GM23248 (cell line): ENCODE measurements at regions not wholly inside any gene's neighbourhood (a gene's known extent, or its start where the extent isn't known, plus 50 kb on each side); places are given as distances from the start of the nearest gene placed in this dataset.

Experiments used
- DNase-seq: peaks from one replicate; pipeline ENCODE4 v3.0.0-alpha.2; 2015
- H2AFZ ChIP-seq: fragments of 200-600 bp; sonication (generic); 2 replicates; pipeline ENCODE4 v1.6.1; 2016; ENCODE audit warnings: antibody characterized with exemption
- H3F3A ChIP-seq: fragments of 200-600 bp; sonication (generic); 2 replicates; pipeline ENCODE4 v1.6.1; 2016; ENCODE audit warnings: mild to moderate bottlenecking, antibody characterized with exemption, mixed run types; ENCODE audit not compliant: insufficient read depth
- H3K27ac ChIP-seq: fragments of 200-600 bp; sonication (generic); 2 replicates; pipeline ENCODE4 v1.5.1; 2016; ENCODE audit warnings: mild to moderate bottlenecking
- H3K27me3 ChIP-seq: fragments of 200-600 bp; sonication (generic); replicated peaks from 2 replicates; pipeline ENCODE4 v1.6.1; 2016; ENCODE audit warnings: mild to moderate bottlenecking; ENCODE audit not compliant: insufficient read depth
- H3K36me3 ChIP-seq: fragments of 200-600 bp; sonication (generic); 2 replicates; pipeline ENCODE4 v1.6.1; 2016; ENCODE audit warnings: low read depth, mild to moderate bottlenecking
- H3K4me1 ChIP-seq: fragments of 200-600 bp; sonication (generic); 2 replicates; pipeline ENCODE4 v1.6.1; 2016; ENCODE audit warnings: mild to moderate bottlenecking; ENCODE audit not compliant: insufficient read depth
- H3K4me2 ChIP-seq: fragments of 200-600 bp; sonication (generic); one replicate; pipeline ENCODE4 v1.6.1; 2016; ENCODE audit warnings: mild to moderate bottlenecking; ENCODE audit not compliant: unreplicated experiment
- H3K4me3 ChIP-seq: fragments of 200-600 bp; sonication (generic); 2 replicates; pipeline ENCODE4 v1.5.1; 2016; ENCODE audit warnings: mild to moderate bottlenecking
- H3K79me2 ChIP-seq: fragments of 200-600 bp; sonication (generic); 2 replicates; pipeline ENCODE4 v1.6.1; 2016; ENCODE audit warnings: mild to moderate bottlenecking; ENCODE audit not compliant: insufficient read depth
- H3K9ac ChIP-seq: fragments of 200-600 bp; sonication (generic); 2 replicates; pipeline ENCODE4 v1.6.1; 2016; ENCODE audit warnings: mild to moderate bottlenecking
- H3K9me2 ChIP-seq: fragments of 200-600 bp; sonication (generic); 2 replicates; pipeline ENCODE4 v1.6.1; 2016; ENCODE audit warnings: mixed run types, mild to moderate bottlenecking, moderate library complexity; ENCODE audit not compliant: insufficient read depth
- H3K9me3 ChIP-seq: fragments of 200-600 bp; sonication (generic); one replicate; pipeline ENCODE4 v1.6.1; 2017; ENCODE audit warnings: low read depth
- H4K20me1 ChIP-seq: fragments of 200-600 bp; sonication (generic); 2 replicates; pipeline ENCODE4 v1.6.0; 2016; ENCODE audit not compliant: insufficient read depth
- EZH2 ChIP-seq: fragments of 200-600 bp; sonication (generic); IDR thresholded peaks from 2 replicates; pipeline ENCODE4 v1.6.1; 2018; ENCODE audit warnings: antibody characterized with exemption, mild to moderate bottlenecking; ENCODE audit not compliant: insufficient read depth, poor library complexity, severe bottlenecking
- EZH2phosphoT487 ChIP-seq: fragments of 200-600 bp; sonication (generic); IDR thresholded peaks from 2 replicates; pipeline ENCODE4 v1.6.1; 2018; ENCODE audit warnings: antibody characterized with exemption, moderate library complexity, mild to moderate bottlenecking, low read depth; ENCODE audit not compliant: insufficient read depth
- WGBS, 2 experiments: methylation state at CpG; one replicate each; pipeline ENCODE4 v1.1.6; 2015 to 2017; ENCODE audit warnings: low lambda C conversion rate in 2 of 2, low coverage in 1 of 2; ENCODE audit errors: missing lambda C conversion rate in 2 of 2; 5-methylcytosine and 5-hydroxymethylcytosine counted together
- in situ Hi-C: fragments of 300-500 bp; cut with MboI; formaldehyde crosslinking; loops from 2 replicates; pipeline ENCODE4 v1.15.0; 2020

- 67 to 75% methylated on average over 2 of the region's 2 CpGs for WGBS, 2 experiments
- in situ Hi-C loops = no loop called here
- no peak overlapping the region for H3K4me2 ChIP-seq
- TF ChIP-seq EZH2 (no peak), EZH2phosphoT487 (no peak)
- H3K27ac ChIP-seq = no peak overlapping the region
- no peak overlapping the region for H3K9ac ChIP-seq
- peaks cover 22% of the 10 kb centered on the region for H3K27me3 ChIP-seq
- no peaks in the 10 kb centered on the region for H3K9me3 ChIP-seq
- H3K4me1 ChIP-seq = no peaks in the 10 kb centered on the region
- no peak overlapping the region for H2AFZ ChIP-seq
- H4K20me1 ChIP-seq = no peaks in the 10 kb centered on the region
- no peak for DNase-seq
- H3F3A ChIP-seq = no peaks in the 10 kb centered on the region
- no peak overlapping the region for H3K4me3 ChIP-seq
- no peaks in the 10 kb centered on the region for H3K79me2 ChIP-seq
- no peaks in the 10 kb centered on the region for H3K9me2 ChIP-seq
- no peaks in the 10 kb centered on the region for H3K36me3 ChIP-seq
Observed at GRCh38 chr9:113800276-113800675, 75.8 kb upstream of the ZNF618 start.

- Histone ChIP-seq H3K27ac (no peak overlapping the region), H3K4me1 (peaks cover 9% of the 10 kb centered on the region; the same call in 1 of the 2 replicates), H3K4me2 (no peak overlapping the region), H4K20me1 (no peaks in the 10 kb centered on the region), H3K36me3 (no peaks in the 10 kb centered on the region), H3K27me3 (peaks cover 4% of the 10 kb centered on the region), H3K9me2 (no peaks in the 10 kb centered on the region), H3K9me3 (no peaks in the 10 kb centered on the region), H3K9ac (no peak overlapping the region), H3K4me3 (no peak overlapping the region), H3F3A (peaks cover 11% of the 10 kb centered on the region), H3K79me2 (no peaks in the 10 kb centered on the region), H2AFZ (no peak overlapping the region)
- DNase-seq = peak; percentile 28
- 62 to 66% methylated on average over 8 of the region's 8 CpGs for WGBS, 2 experiments
- TF ChIP-seq EZH2 (no peak), EZH2phosphoT487 (no peak)
- in situ Hi-C loops = no loop called here
Observed at GRCh38 chr9:113803811-113804589, 72.1 kb upstream of the ZNF618 start.

DNA sequence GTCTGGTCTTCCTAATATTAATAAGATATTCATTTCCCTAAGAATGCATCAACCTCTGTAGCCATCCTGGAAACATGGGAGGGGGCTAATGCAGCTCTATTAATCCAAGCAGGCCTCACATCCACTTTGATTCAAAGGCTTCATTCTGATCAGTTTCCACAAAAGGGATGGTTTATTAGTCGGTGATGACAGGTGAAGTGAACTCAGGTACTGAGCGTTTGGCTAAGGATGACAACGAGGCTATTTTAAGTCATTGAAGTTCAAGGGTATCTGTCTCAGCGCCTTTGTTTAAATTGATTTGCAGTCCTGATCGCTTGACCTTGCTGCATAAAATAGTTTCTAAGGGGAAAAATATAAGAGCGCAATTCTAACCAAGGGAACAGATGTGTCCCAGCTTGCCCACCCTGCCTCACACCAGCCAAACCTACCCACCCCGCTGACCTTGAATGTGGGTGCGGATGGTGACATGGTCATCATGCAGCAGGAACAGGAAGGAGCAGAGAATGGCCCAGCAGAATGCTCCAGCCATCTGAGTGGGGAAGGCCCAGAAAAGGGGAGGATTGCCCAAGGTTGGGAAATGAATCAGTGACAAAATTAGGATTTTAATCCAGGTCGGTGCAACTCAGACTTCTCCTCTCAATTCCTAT lies 70.5 kb upstream of the ZNF618 start:
- Histone ChIP-seq H3K4me1 (peaks cover 10% of the 10 kb centered on the region; the same call in 1 of the 2 replicates), H3K4me3 (no peak overlapping the region), H3K9me2 (no peaks in the 10 kb centered on the region), H3K9ac (no peak overlapping the region), H3K79me2 (no peaks in the 10 kb centered on the region), H3K27me3 (no peaks in the 10 kb centered on the region; the same call in 1 of the 2 replicates), H3K27ac (no peak overlapping the region), H4K20me1 (no peaks in the 10 kb centered on the region), H2AFZ (no peak overlapping the region), H3F3A (peaks cover 11% of the 10 kb centered on the region), H3K4me2 (no peak overlapping the region), H3K9me3 (no peaks in the 10 kb centered on the region), H3K36me3 (no peaks in the 10 kb centered on the region)
- in situ Hi-C loops = no loop called here
- TF ChIP-seq EZH2 (no peak), EZH2phosphoT487 (no peak)
- WGBS, 2 experiments = 84 to 86% methylated on average over 9 of the region's 9 CpGs
- no peak for DNase-seq

DNA sequence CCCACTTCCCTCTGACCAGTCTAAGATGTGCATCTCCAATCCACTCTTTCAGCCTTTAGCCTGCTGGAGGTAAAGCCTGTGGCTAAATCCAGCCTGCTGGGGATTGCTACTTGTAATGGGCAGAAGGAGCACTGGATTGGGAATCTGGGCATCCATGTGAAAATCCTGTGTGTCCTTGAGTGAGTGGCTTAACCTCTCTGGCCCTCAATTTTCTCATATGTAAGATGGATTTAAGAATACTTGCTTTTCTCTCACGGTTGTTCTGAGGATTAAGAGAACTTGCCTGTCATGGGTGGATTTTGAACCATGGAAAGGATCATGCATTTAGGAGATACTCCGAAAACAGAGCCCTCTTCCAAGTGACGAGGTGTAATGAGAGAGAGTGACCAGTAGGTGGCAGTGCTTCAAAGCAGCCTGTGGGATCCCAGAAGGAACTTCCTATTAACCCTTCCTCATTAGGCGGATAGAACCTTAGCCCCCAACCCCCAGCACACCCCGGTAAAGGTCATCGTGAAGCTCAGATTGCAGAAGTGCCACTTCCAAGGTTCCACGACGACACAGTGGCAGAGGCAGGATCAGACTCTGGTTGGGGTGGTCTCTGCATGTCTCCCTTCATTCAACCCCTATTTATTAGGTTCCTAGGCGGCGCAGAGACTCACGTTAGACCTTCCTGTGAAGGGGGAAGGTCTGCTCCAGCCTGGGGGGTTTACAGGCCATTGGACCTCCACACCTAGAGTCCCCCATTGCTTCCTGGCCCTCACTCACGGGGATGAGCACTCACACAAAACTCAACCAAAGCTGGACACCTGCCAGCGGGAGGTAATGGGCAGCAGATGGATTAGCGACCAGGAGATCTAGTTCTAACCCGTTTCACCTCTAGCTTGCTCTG lies 68.7 kb upstream of the ZNF618 start:
- H3K9ac ChIP-seq = peak overlapping the region; percentile 53
- H3K9me2 ChIP-seq = no peaks in the 10 kb centered on the region
- H3K27me3 ChIP-seq = no peaks in the 10 kb centered on the region
- H3K4me3 ChIP-seq = peak overlapping the region; percentile 61
- H3K9me3 ChIP-seq = no peaks in the 10 kb centered on the region
- H3F3A ChIP-seq = peaks cover 11% of the 10 kb centered on the region
- no peak overlapping the region for H3K27ac ChIP-seq
- peaks cover 10% of the 10 kb centered on the region; the same call in 1 of the 2 replicates for H3K4me1 ChIP-seq
- TF ChIP-seq EZH2 = no peak
- TF ChIP-seq EZH2phosphoT487 = no peak
- no peaks in the 10 kb centered on the region for H3K79me2 ChIP-seq
- H3K36me3 ChIP-seq = no peaks in the 10 kb centered on the region
- 14 to 16% methylated on average over 14 to 15 of the region's 15 CpGs for WGBS, 2 experiments
- peak overlapping the region; percentile 83 for H3K4me2 ChIP-seq
- no peaks in the 10 kb centered on the region for H4K20me1 ChIP-seq
- H2AFZ ChIP-seq = peak overlapping the region; percentile 90
- peak; percentile 65 for DNase-seq
- in situ Hi-C loops = no loop called here
